C1 segment of cervical spinal cord (tissue), 14 donors: ENCODE measurements at regions not wholly inside any gene's neighbourhood (a gene's known extent, or its start where the extent isn't known, plus 50 kb on each side); places are given as distances from the start of the nearest gene placed in this dataset.

Experiments
- DNase-seq, 14 donors: peaks; one replicate each; lab custom pipeline; 2025; lab: John Stamatoyannopoulos, UW

DNA sequence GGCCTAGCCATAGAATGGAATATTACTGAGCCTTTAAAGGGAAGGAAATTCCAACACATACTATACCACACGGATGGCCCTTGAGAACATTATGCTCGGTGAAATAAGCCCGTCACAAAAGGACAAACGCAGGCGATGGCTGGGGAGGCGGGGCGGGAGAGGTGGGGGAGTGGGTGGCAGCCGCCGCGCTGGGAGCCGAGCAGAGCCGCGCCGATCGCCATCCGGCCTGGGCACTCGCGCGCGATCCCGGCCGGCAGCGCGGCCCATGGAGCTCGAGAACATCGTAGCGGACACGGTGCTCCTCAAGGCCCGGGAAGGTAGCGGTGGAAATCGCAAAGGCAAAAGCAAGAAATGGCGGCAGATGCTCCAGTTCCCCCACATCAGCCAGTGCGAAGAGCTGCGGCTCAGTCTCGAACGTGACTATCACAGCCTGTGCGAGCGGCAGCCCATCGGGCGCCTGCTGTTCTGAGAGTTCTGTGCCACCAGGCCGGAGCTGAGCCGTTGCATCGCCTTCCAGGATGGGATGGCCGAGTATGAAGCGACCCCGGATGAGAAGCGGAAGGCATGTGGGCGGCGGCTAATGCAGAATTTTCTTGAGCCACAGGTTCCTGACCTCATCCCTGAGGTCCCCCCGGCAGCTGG, 140.1 kb downstream of the ZDHHC20 start:
- peak in 1 of 14 donors; percentile 10 for DNase-seq

DNA sequence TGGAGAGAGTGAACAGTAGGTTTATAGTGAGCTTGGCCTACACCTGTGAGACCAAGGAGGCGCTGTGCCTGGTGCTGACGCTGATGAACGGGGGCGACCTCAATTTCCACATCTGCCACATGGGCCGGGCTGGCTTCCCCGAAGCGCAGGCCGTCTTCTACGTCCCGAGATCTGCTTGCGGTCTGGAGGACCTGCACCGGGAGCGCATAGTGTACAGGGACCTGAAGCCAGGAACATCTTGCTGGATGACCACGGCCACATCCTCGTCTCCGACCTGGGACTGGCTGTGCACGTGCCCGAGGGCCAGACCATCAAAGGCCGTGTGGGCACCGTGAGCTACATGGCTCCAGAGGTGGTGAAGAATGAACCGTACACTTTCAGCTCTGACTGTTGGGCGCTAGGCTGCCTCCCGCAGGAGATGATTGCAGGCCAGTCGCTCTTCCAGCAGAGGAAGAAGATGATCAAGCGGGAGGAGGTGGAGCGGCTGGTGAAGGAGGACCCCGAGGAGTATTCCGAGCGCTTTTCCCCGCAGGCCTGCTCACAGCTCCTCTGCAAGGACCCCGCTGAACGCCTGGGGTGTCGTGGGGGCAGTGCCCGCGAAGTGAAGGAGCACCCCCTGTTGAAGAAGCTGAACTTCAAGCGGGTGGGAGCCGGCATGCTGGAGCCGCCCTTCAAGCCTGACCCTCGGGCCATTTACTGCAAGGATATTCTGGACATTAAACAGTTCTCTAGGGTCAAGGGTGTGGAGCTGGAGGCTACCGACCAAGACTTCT, 139.0 kb downstream of the ZDHHC20 start:
- no peak for DNase-seq

- no peak for DNase-seq
Measured at GRCh38 chr13:21320642-21321034, 138.5 kb downstream of the ZDHHC20 start.

DNA sequence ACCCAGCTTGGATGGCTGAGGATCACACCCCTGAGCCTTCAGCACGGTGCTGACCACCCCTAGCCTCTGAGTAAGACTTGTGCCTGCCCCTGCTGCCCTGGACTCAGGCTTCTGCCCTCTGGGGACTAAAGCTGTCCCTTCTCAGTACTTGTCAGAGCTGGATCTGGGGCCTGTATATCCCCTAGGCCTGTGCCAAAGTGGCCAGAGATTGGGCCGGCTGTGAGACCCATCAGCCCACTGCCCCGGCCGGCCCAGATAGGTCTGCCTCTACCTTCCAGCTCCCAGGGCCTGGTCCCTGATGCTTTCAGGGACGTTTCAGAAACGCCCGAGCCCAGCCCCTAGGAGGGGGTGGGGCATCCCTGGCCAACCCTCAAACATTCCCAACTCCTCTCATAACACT, 137.8 kb downstream of the ZDHHC20 start:
- no peak for DNase-seq

DNA sequence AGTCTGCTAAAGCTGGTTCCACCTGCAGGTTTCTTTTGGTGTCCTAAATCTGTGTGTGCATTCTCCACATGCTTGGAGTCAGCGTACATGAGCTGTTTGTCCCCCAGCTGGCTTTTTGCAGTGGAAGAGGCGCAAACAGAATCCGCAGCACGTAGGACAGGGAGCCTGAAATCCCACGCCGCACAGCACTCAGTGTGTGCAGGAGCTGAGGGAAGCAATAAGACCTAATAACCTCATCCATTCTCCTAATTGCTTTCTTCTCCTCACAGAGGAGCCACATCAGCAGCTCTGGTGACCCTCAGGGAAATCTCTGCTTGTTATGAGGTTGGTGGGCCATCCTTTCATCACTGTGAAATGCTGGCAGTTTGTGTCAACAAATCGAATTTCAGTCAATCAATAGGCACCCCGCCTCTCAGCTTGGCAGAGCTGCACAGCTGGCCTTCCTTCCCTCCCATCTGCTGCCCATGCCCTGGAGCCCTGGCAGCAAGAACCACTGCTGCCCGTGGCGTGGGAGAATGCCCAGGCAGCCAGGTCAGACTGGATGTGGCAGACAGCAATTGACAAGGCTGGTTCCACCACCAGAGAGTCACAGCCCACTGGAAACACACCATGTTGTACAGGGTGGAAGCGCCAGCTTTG, 136.7 kb downstream of the ZDHHC20 start:
- peak in 1 of 14 donors; percentile 16 for DNase-seq
